DOHH2 (cell line): ENCODE measurements at regions not wholly inside any gene's neighbourhood (a gene's known extent, or its start where the extent isn't known, plus 50 kb on each side); places are given as distances from the start of the nearest gene placed in this dataset.
"Not testable (repeated sequence)": the region's sequence is repeated elsewhere in the genome, so short reads cannot be mapped to it uniquely, and the experiment has no call there.

Source experiments
- H3F3A ChIP-seq: fragments of 200-600 bp; sonication (generic), shearing (Covaris generic); 2 replicates; pipeline ENCODE4 v1.6.0; 2016; ENCODE audit warnings: antibody characterized with exemption, mild to moderate bottlenecking; ENCODE audit not compliant: control insufficient read depth, insufficient read depth
- H3K27ac ChIP-seq: fragments of 200-600 bp; sonication (generic); 2 replicates; pipeline ENCODE4 v1.5.1; 2014; ENCODE audit warnings: low read depth, mild to moderate bottlenecking, low read length, moderate library complexity
- H3K27me3 ChIP-seq: fragments of 200-600 bp; sonication (generic); 2 replicates; pipeline ENCODE4 v1.6.1; 2014; ENCODE audit warnings: mild to moderate bottlenecking, low read length, mixed read lengths; ENCODE audit not compliant: control insufficient read depth
- H3K36me3 ChIP-seq: fragments of 200-600 bp; sonication (generic); 2 replicates; pipeline ENCODE4 v1.6.1; 2014; ENCODE audit warnings: mild to moderate bottlenecking, low read length, moderate library complexity, mixed read lengths; ENCODE audit not compliant: control insufficient read depth
- H3K4me1 ChIP-seq: fragments of 200-600 bp; sonication (generic); 2 replicates; pipeline ENCODE4 v1.6.1; 2014; ENCODE audit warnings: mild to moderate bottlenecking, low read length, mixed read lengths; ENCODE audit not compliant: control insufficient read depth
- H3K4me2 ChIP-seq: fragments of 200-600 bp; sonication (generic); 2 replicates; pipeline ENCODE4 v1.6.0; 2014; ENCODE audit warnings: mild to moderate bottlenecking, low read length, moderate library complexity
- H3K4me3 ChIP-seq: fragments of 200-600 bp; sonication (generic); 2 replicates; pipeline ENCODE4 v1.5.1; 2014; ENCODE audit warnings: mild to moderate bottlenecking, low read length, mixed read lengths
- H3K79me2 ChIP-seq: fragments of 200-600 bp; sonication (generic); 2 replicates; pipeline ENCODE4 v1.6.1; 2014; ENCODE audit warnings: mild to moderate bottlenecking, low read length, mixed read lengths; ENCODE audit not compliant: control insufficient read depth
- H3K9me2 ChIP-seq: fragments of 200-600 bp; sonication (generic); replicated peaks from 2 replicates; pipeline ENCODE4 v1.6.1; 2014; ENCODE audit warnings: mild to moderate bottlenecking, low read length, mixed read lengths; ENCODE audit not compliant: control insufficient read depth
- H3K9me3 ChIP-seq: fragments of 200-600 bp; sonication (generic); 2 replicates; pipeline ENCODE4 v1.6.1; 2014; ENCODE audit warnings: antibody characterized with exemption, low read length, mixed read lengths; ENCODE audit not compliant: control insufficient read depth, insufficient read depth
- H4K20me1 ChIP-seq: fragments of 200-600 bp; sonication (generic); 2 replicates; pipeline ENCODE4 v1.6.0; 2014; ENCODE audit warnings: low read depth, mild to moderate bottlenecking, antibody characterized with exemption, low read length, moderate library complexity; ENCODE audit not compliant: control insufficient read depth, insufficient read depth
- EZH2phosphoT487 ChIP-seq: fragments of 200-600 bp; sonication (generic); IDR thresholded peaks from 2 replicates; pipeline ENCODE4 v1.6.1; 2017; ENCODE audit warnings: borderline replicate concordance, mild to moderate bottlenecking, antibody characterized with exemption, low read length, moderate library complexity, mixed read lengths
- TF ChIP-seq, protein P1 (sequence below): fragments of 200-600 bp; sonication (generic); IDR thresholded peaks from one replicate; pipeline ENCODE4 v1.5.1; 2014; ENCODE audit warnings: antibody characterized with exemption, mild to moderate bottlenecking, low read depth, low read length; ENCODE audit not compliant: poor library complexity, severe bottlenecking

DNA sequence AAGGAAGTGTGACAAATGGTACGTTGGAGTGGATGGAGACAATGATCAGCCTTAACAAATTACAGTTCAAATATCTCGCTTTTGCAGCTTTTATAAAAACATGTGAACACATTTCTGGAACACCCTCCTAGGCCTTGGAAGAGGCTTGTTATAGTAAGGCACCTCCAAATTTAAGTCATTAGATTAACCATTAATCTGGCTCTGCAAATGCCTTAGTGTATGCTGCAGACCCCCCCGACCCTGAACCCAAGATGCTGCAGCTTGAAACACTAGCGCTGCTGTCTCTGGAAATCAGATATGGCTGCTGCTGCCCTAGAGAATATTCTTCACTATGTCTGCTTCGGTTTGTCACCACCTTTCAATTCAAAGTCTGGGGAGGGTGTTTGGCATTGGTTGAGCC, 196.4 kb downstream of the MIS18A start:
- no peaks in the 10 kb centered on the region for H3K9me3 ChIP-seq
- H3K27me3 ChIP-seq = no peaks in the 10 kb centered on the region
- H3K9me2 ChIP-seq = no peaks in the 10 kb centered on the region
- no peak overlapping the region for H3K27ac ChIP-seq
- H3K36me3 ChIP-seq = no peaks in the 10 kb centered on the region
- no peak overlapping the region for H3K4me3 ChIP-seq
- no peak for TF ChIP-seq EZH2phosphoT487
- TF ChIP-seq, protein P1, sequence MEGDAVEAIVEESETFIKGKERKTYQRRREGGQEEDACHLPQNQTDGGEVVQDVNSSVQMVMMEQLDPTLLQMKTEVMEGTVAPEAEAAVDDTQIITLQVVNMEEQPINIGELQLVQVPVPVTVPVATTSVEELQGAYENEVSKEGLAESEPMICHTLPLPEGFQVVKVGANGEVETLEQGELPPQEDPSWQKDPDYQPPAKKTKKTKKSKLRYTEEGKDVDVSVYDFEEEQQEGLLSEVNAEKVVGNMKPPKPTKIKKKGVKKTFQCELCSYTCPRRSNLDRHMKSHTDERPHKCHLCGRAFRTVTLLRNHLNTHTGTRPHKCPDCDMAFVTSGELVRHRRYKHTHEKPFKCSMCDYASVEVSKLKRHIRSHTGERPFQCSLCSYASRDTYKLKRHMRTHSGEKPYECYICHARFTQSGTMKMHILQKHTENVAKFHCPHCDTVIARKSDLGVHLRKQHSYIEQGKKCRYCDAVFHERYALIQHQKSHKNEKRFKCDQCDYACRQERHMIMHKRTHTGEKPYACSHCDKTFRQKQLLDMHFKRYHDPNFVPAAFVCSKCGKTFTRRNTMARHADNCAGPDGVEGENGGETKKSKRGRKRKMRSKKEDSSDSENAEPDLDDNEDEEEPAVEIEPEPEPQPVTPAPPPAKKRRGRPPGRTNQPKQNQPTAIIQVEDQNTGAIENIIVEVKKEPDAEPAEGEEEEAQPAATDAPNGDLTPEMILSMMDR = no peak
- no peaks in the 10 kb centered on the region for H4K20me1 ChIP-seq
- no peak overlapping the region for H3K4me2 ChIP-seq
- no peaks in the 10 kb centered on the region for H3F3A ChIP-seq
- H3K4me1 ChIP-seq = no peaks in the 10 kb centered on the region
- H3K79me2 ChIP-seq = no peaks in the 10 kb centered on the region

- H3K9me2 ChIP-seq = no peaks in the 10 kb centered on the region
- no peaks in the 10 kb centered on the region for H3K27me3 ChIP-seq
Measured at GRCh38 chr21:32073593-32073992, 200.8 kb downstream of the HUNK start.

GRCh38 chr21:32073190-32073589, 200.4 kb downstream of the HUNK start:
- no peaks in the 10 kb centered on the region for H3F3A ChIP-seq
- no peaks in the 10 kb centered on the region for H3K27me3 ChIP-seq
- no peak overlapping the region for H3K4me3 ChIP-seq
- no peaks in the 10 kb centered on the region for H3K9me3 ChIP-seq
- H3K4me2 ChIP-seq = no peak overlapping the region
- no peaks in the 10 kb centered on the region for H4K20me1 ChIP-seq
- no peaks in the 10 kb centered on the region for H3K36me3 ChIP-seq
- TF ChIP-seq, protein P1 = no peak
- no peak for TF ChIP-seq EZH2phosphoT487
- H3K9me2 ChIP-seq = no peaks in the 10 kb centered on the region
- H3K27ac ChIP-seq = no peak overlapping the region
- no peaks in the 10 kb centered on the region for H3K79me2 ChIP-seq
- no peaks in the 10 kb centered on the region for H3K4me1 ChIP-seq

More at GRCh38 chr21:32073593-32073992, 200.8 kb downstream of the HUNK start:
- no peaks in the 10 kb centered on the region for H3K79me2 ChIP-seq
- no peak overlapping the region for H3K4me3 ChIP-seq
- no peaks in the 10 kb centered on the region for H3K4me1 ChIP-seq
- no peak overlapping the region for H3K27ac ChIP-seq
- no peak for TF ChIP-seq EZH2phosphoT487
- TF ChIP-seq, protein P1 = no peak
- no peaks in the 10 kb centered on the region for H3K36me3 ChIP-seq
- no peaks in the 10 kb centered on the region for H3F3A ChIP-seq
- H3K4me2 ChIP-seq = no peak overlapping the region
- no peaks in the 10 kb centered on the region for H3K9me3 ChIP-seq
- H4K20me1 ChIP-seq = no peaks in the 10 kb centered on the region

- H3K27me3 ChIP-seq, H3K36me3 ChIP-seq, H3K9me2 ChIP-seq, H3K79me2 ChIP-seq, H3K4me1 ChIP-seq, H3K4me3 ChIP-seq, H3F3A ChIP-seq, H3K27ac ChIP-seq, H3K4me2 ChIP-seq, H3K9me3 ChIP-seq, H4K20me1 ChIP-seq: not testable (repeated sequence)
Measured at GRCh38 chr21:32071620-32072019, 198.8 kb downstream of the HUNK start.
